ENCODE measurements at regions not wholly inside any gene's neighbourhood (a gene's known extent, or its start where the extent isn't known, plus 50 kb on each side); places are given as distances from the start of the nearest gene placed in this dataset.

- TF ChIP-seq REXO4 (CRISPR knock-in tag; IDR thresholded peaks at IDR 0.05; ENCODE audit: borderline replicate concordance) (no peak), TARDBP (CRISPR knock-in tag; IDR thresholded peaks at IDR 0.05) (peak; percentile 90), RARA (CRISPR knock-in tag; IDR thresholded peaks at IDR 0.05) (peak; percentile 57), ZNF230 (CRISPR knock-in tag; IDR thresholded peaks at IDR 0.05) (no peak), AHR (CRISPR knock-in tag; IDR thresholded peaks at IDR 0.05) (no peak), NONO (IDR thresholded peaks at IDR 0.05) (no peak), NONO (CRISPR knock-in tag; conservative IDR thresholded peaks at IDR 0.05) (peak; percentile 86), HOXD1 (CRISPR knock-in tag; IDR thresholded peaks at IDR 0.05) (peak; percentile 84; the same call in 1 of the 2 replicates)
- TF ChIP-seq, protein P1, sequence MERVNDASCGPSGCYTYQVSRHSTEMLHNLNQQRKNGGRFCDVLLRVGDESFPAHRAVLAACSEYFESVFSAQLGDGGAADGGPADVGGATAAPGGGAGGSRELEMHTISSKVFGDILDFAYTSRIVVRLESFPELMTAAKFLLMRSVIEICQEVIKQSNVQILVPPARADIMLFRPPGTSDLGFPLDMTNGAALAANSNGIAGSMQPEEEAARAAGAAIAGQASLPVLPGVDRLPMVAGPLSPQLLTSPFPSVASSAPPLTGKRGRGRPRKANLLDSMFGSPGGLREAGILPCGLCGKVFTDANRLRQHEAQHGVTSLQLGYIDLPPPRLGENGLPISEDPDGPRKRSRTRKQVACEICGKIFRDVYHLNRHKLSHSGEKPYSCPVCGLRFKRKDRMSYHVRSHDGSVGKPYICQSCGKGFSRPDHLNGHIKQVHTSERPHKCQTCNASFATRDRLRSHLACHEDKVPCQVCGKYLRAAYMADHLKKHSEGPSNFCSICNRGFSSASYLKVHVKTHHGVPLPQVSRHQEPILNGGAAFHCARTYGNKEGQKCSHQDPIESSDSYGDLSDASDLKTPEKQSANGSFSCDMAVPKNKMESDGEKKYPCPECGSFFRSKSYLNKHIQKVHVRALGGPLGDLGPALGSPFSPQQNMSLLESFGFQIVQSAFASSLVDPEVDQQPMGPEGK (CRISPR knock-in tag; IDR thresholded peaks at IDR 0.05), result peak; percentile 97
- TF ChIP-seq, protein P2, sequence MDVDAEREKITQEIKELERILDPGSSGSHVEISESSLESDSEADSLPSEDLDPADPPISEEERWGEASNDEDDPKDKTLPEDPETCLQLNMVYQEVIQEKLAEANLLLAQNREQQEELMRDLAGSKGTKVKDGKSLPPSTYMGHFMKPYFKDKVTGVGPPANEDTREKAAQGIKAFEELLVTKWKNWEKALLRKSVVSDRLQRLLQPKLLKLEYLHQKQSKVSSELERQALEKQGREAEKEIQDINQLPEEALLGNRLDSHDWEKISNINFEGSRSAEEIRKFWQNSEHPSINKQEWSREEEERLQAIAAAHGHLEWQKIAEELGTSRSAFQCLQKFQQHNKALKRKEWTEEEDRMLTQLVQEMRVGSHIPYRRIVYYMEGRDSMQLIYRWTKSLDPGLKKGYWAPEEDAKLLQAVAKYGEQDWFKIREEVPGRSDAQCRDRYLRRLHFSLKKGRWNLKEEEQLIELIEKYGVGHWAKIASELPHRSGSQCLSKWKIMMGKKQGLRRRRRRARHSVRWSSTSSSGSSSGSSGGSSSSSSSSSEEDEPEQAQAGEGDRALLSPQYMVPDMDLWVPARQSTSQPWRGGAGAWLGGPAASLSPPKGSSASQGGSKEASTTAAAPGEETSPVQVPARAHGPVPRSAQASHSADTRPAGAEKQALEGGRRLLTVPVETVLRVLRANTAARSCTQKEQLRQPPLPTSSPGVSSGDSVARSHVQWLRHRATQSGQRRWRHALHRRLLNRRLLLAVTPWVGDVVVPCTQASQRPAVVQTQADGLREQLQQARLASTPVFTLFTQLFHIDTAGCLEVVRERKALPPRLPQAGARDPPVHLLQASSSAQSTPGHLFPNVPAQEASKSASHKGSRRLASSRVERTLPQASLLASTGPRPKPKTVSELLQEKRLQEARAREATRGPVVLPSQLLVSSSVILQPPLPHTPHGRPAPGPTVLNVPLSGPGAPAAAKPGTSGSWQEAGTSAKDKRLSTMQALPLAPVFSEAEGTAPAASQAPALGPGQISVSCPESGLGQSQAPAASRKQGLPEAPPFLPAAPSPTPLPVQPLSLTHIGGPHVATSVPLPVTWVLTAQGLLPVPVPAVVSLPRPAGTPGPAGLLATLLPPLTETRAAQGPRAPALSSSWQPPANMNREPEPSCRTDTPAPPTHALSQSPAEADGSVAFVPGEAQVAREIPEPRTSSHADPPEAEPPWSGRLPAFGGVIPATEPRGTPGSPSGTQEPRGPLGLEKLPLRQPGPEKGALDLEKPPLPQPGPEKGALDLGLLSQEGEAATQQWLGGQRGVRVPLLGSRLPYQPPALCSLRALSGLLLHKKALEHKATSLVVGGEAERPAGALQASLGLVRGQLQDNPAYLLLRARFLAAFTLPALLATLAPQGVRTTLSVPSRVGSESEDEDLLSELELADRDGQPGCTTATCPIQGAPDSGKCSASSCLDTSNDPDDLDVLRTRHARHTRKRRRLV (CRISPR knock-in tag; IDR thresholded peaks at IDR 0.05), result no peak
- TF ChIP-seq, protein P3, sequence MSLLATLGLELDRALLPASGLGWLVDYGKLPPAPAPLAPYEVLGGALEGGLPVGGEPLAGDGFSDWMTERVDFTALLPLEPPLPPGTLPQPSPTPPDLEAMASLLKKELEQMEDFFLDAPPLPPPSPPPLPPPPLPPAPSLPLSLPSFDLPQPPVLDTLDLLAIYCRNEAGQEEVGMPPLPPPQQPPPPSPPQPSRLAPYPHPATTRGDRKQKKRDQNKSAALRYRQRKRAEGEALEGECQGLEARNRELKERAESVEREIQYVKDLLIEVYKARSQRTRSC (CRISPR knock-in tag; IDR thresholded peaks at IDR 0.05; ENCODE audit: low read depth), result no peak
- TF ChIP-seq, protein P4, sequence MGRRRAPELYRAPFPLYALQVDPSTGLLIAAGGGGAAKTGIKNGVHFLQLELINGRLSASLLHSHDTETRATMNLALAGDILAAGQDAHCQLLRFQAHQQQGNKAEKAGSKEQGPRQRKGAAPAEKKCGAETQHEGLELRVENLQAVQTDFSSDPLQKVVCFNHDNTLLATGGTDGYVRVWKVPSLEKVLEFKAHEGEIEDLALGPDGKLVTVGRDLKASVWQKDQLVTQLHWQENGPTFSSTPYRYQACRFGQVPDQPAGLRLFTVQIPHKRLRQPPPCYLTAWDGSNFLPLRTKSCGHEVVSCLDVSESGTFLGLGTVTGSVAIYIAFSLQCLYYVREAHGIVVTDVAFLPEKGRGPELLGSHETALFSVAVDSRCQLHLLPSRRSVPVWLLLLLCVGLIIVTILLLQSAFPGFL (CRISPR knock-in tag; IDR thresholded peaks at IDR 0.05), result no peak
- TF ChIP-seq, protein P5, sequence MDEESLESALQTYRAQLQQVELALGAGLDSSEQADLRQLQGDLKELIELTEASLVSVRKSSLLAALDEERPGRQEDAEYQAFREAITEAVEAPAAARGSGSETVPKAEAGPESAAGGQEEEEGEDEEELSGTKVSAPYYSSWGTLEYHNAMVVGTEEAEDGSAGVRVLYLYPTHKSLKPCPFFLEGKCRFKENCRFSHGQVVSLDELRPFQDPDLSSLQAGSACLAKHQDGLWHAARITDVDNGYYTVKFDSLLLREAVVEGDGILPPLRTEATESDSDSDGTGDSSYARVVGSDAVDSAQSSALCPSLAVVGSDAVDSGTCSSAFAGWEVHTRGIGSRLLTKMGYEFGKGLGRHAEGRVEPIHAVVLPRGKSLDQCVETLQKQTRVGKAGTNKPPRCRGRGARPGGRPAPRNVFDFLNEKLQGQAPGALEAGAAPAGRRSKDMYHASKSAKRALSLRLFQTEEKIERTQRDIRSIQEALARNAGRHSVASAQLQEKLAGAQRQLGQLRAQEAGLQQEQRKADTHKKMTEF (CRISPR knock-in tag; IDR thresholded peaks at IDR 0.05), result peak; percentile 87
- TF ChIP-seq, protein P6, sequence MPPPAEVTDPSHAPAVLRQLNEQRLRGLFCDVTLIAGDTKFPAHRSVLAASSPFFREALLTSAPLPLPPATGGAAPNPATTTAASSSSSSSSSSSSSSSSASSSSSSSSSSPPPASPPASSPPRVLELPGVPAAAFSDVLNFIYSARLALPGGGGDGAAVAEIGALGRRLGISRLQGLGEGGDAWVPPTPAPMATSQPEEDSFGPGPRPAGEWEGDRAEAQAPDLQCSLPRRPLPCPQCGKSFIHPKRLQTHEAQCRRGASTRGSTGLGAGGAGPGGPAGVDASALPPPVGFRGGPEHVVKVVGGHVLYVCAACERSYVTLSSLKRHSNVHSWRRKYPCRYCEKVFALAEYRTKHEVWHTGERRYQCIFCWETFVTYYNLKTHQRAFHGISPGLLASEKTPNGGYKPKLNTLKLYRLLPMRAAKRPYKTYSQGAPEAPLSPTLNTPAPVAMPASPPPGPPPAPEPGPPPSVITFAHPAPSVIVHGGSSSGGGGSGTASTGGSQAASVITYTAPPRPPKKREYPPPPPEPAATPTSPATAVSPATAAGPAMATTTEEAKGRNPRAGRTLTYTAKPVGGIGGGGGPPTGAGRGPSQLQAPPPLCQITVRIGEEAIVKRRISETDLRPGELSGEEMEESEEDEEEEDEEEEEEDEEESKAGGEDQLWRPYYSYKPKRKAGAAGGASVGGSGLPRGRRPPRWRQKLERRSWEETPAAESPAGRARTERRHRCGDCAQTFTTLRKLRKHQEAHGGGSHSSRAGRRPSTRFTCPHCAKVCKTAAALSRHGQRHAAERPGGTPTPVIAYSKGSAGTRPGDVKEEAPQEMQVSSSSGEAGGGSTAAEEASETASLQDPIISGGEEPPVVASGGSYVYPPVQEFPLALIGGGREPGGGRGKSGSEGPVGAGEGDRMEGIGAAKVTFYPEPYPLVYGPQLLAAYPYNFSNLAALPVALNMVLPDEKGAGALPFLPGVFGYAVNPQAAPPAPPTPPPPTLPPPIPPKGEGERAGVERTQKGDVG (CRISPR knock-in tag; IDR thresholded peaks at IDR 0.05; ENCODE audit: borderline replicate concordance), result 0 out of 2 replicates have a peak, but pooled peaks have one; percentile 3
Observed at GRCh38 chr4:159420162-159421057, 317.5 kb downstream of the RAPGEF2 start (continued).
